PFSK-1 (cell line): ENCODE measurements at regions not wholly inside any gene's neighbourhood (a gene's known extent, or its start where the extent isn't known, plus 50 kb on each side); places are given as distances from the start of the nearest gene placed in this dataset.

ENCODE experiments used
- FOXP2 ChIP-seq: optimal IDR thresholded peaks from 2 replicates; pipeline ENCODE3; 2011; ENCODE audit warnings: borderline replicate concordance, control low read depth, inconsistent platforms; ENCODE audit not compliant: insufficient read depth; ENCODE audit errors: extremely low read length, extremely low read depth
- POLR2AphosphoS5 ChIP-seq: IDR thresholded peaks from 2 replicates; pipeline ENCODE4 v1.6.1; 2012; ENCODE audit warnings: low read depth, mild to moderate bottlenecking, control low read depth, low read length, moderate library complexity
- SIN3A ChIP-seq: IDR thresholded peaks from 2 replicates; pipeline ENCODE4 v1.6.1; 2012; ENCODE audit warnings: mild to moderate bottlenecking, low read length, moderate library complexity, borderline replicate concordance; ENCODE audit not compliant: insufficient read depth
- TAF1 ChIP-seq: IDR thresholded peaks from 2 replicates; pipeline ENCODE4 v1.6.1; 2012; ENCODE audit warnings: low read length, control low read depth, borderline replicate concordance; ENCODE audit not compliant: insufficient read depth
- TF ChIP-seq, protein P1 (sequence below), 2 experiments: IDR thresholded peaks; 2 replicates each; pipeline versions ENCODE4 v1.6.1 to v1.8.0; 2011 to 2012; ENCODE audit warnings: low read depth in 2 of 2, low read length in 2 of 2, control low read depth in 1 of 2, inconsistent platforms in 1 of 2, mild to moderate bottlenecking in 1 of 2, moderate library complexity in 1 of 2; ENCODE audit not compliant: insufficient read depth in 1 of 2

DNA sequence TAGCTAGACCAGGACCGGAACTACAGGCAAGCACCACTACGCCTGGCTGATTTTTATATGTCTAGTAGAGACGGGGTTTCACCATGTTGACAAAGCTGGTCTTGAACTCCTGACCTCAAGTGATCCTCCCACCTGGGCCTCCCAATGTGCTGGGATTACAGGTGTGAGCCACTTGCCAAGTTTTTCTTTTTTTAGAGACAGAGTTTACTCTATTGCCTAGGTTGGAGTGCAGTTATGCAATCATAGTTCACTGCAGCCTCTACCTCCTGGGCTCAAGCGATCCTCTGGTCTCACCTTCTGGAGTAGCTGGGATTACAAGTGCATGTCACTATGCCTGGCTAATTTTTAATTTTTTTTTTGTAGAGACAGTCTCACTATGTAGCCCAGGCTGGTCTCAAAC is 201.5 kb upstream of the TBX3 start:
- TF ChIP-seq SIN3A: no peak
- no peak for TF ChIP-seq POLR2AphosphoS5
- TF ChIP-seq TAF1: no peak
- TF ChIP-seq, protein P1, sequence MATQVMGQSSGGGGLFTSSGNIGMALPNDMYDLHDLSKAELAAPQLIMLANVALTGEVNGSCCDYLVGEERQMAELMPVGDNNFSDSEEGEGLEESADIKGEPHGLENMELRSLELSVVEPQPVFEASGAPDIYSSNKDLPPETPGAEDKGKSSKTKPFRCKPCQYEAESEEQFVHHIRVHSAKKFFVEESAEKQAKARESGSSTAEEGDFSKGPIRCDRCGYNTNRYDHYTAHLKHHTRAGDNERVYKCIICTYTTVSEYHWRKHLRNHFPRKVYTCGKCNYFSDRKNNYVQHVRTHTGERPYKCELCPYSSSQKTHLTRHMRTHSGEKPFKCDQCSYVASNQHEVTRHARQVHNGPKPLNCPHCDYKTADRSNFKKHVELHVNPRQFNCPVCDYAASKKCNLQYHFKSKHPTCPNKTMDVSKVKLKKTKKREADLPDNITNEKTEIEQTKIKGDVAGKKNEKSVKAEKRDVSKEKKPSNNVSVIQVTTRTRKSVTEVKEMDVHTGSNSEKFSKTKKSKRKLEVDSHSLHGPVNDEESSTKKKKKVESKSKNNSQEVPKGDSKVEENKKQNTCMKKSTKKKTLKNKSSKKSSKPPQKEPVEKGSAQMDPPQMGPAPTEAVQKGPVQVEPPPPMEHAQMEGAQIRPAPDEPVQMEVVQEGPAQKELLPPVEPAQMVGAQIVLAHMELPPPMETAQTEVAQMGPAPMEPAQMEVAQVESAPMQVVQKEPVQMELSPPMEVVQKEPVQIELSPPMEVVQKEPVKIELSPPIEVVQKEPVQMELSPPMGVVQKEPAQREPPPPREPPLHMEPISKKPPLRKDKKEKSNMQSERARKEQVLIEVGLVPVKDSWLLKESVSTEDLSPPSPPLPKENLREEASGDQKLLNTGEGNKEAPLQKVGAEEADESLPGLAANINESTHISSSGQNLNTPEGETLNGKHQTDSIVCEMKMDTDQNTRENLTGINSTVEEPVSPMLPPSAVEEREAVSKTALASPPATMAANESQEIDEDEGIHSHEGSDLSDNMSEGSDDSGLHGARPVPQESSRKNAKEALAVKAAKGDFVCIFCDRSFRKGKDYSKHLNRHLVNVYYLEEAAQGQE (IDR thresholded peaks at IDR 0.05; ENCODE audit: insufficient read depth in 1 of 2, low read depth in 2 of 2, low read length in 2 of 2): no peak
- TF ChIP-seq FOXP2: no peak

DNA sequence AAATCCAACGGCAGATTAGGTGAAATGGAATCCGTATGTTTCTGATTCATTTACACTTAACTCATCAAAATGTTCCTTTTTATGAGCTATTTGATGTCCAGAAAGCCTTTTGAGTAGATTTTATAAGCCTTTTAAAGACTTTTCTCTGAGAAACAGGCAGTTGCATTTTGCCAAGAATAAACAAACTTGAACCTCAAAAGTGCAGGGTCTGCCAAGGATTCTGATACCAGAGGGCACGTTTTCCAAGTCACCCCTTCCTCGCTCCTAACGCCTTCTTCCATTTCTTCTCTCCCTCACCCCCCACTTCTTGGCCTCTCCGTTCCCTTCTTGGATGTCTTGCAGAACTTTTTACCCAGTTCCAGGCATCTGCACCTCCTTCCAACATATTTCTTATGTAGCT is 200.6 kb upstream of the TBX3 start:
- TF ChIP-seq POLR2AphosphoS5 (no peak), SIN3A (no peak), FOXP2 (no peak), TAF1 (no peak)
- TF ChIP-seq, protein P1 (IDR thresholded peaks at IDR 0.05; ENCODE audit: insufficient read depth in 1 of 2, low read depth in 2 of 2, low read length in 2 of 2): no peak

DNA sequence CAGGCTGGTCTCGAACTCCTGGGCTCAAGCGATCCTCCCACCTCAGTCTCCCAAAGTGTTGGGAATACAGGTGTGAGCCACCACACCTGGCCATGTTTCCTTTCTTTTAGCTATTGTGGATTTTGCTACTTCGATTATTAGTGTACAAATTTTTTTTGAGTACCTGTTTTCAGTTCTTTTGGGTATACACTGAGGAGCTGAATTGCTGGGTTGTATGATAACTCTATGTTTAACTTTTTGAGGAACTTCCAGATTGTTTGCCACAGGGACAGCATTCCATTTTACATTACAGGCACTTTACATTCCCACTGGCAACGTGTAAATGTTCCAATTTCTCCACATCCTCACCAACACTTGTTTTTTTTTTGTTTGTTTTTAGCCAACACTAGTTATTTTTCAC is 198.1 kb upstream of the TBX3 start:
- TF ChIP-seq POLR2AphosphoS5: no peak
- no peak for TF ChIP-seq FOXP2
- TF ChIP-seq, protein P1 (IDR thresholded peaks at IDR 0.05; ENCODE audit: insufficient read depth in 1 of 2, low read depth in 2 of 2, low read length in 2 of 2): no peak
- TF ChIP-seq SIN3A: no peak
- TF ChIP-seq TAF1: no peak

DNA sequence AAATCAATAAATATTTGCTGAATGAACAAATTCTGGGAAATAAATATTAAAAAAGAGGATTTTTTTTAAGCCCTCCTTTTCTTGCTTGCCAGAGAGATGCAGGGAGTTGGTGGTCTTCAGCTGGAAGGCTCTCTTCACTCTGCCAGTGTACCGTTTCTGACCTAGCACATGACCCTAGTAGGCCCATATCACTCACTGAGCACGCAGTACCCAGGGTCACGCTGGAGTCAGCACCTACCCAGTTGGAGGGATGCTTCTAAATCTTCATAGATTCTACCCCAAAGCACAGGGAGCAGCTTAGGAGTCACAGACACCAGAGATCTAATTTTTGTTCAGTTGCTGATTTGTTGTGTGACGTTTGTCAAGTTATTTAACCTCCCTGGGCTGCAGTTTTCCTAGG is 195.4 kb upstream of the TBX3 start:
- TF ChIP-seq SIN3A: no peak
- TF ChIP-seq, protein P1 (IDR thresholded peaks at IDR 0.05; ENCODE audit: insufficient read depth in 1 of 2, low read depth in 2 of 2, low read length in 2 of 2): no peak
- no peak for TF ChIP-seq FOXP2
- TF ChIP-seq POLR2AphosphoS5: no peak
- no peak for TF ChIP-seq TAF1

DNA sequence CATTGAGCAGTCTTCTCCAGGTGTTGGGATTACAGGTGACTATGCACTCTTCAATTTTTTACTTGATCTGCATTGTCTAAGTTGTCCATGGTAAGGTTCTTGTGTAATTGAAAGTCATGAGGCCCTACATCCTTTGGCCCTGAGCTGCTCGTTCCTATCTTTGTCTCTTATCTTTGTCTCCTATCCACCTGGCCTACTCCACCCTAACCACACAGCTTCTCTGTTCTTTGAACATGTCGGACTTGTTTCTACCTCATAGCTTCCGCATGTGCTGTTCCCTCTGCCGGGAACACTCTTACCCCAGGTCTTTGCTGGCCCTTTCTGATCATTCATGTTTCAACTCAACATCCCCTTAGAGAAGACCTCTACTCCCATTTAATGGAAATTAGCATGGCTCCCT is 194.8 kb upstream of the TBX3 start:
- no peak for TF ChIP-seq SIN3A
- TF ChIP-seq FOXP2: no peak
- TF ChIP-seq TAF1: no peak
- no peak for TF ChIP-seq POLR2AphosphoS5
- TF ChIP-seq, protein P1 (IDR thresholded peaks at IDR 0.05; ENCODE audit: insufficient read depth in 1 of 2, low read depth in 2 of 2, low read length in 2 of 2): no peak
